DOHH2 (cell line): ENCODE measurements at regions not wholly inside any gene's neighbourhood (a gene's known extent, or its start where the extent isn't known, plus 50 kb on each side); places are given as distances from the start of the nearest gene placed in this dataset.

Source experiments
- EZH2phosphoT487 ChIP-seq: fragments of 200-600 bp; sonication (generic); IDR thresholded peaks from 2 replicates; pipeline ENCODE4 v1.6.1; 2017; ENCODE audit warnings: borderline replicate concordance, mild to moderate bottlenecking, antibody characterized with exemption, low read length, moderate library complexity, mixed read lengths
- TF ChIP-seq, protein P1 (sequence below): fragments of 200-600 bp; sonication (generic); IDR thresholded peaks from one replicate; pipeline ENCODE4 v1.5.1; 2014; ENCODE audit warnings: antibody characterized with exemption, mild to moderate bottlenecking, low read depth, low read length; ENCODE audit not compliant: poor library complexity, severe bottlenecking

DNA sequence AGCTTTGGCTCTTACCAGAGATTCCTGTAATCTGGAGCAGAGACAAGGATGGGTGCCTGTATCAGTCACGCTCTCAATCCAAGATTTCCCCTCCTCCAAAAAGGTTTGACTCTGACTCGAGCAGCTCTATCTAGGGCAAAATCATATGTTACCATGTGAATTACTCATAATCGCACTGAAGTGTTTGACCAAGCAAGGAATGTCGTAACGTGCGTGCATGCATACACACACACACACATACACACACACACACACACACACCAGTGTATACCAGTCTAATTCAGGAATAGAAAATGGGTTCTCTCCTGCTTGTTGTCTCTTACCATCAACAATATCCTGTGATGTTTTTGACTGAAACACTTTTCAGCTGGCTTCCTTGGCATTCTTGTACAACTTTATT is 835.1 kb downstream of the KCNJ2 start:
- TF ChIP-seq, protein P1, sequence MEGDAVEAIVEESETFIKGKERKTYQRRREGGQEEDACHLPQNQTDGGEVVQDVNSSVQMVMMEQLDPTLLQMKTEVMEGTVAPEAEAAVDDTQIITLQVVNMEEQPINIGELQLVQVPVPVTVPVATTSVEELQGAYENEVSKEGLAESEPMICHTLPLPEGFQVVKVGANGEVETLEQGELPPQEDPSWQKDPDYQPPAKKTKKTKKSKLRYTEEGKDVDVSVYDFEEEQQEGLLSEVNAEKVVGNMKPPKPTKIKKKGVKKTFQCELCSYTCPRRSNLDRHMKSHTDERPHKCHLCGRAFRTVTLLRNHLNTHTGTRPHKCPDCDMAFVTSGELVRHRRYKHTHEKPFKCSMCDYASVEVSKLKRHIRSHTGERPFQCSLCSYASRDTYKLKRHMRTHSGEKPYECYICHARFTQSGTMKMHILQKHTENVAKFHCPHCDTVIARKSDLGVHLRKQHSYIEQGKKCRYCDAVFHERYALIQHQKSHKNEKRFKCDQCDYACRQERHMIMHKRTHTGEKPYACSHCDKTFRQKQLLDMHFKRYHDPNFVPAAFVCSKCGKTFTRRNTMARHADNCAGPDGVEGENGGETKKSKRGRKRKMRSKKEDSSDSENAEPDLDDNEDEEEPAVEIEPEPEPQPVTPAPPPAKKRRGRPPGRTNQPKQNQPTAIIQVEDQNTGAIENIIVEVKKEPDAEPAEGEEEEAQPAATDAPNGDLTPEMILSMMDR: no peak
- TF ChIP-seq EZH2phosphoT487: no peak
